ENCODE measurements at regions not wholly inside any gene's neighbourhood (a gene's known extent, or its start where the extent isn't known, plus 50 kb on each side); places are given as distances from the start of the nearest gene placed in this dataset.

GRCh38 chr10:57468894-57469432 lies 798.7 kb downstream of the IPMK start:
- Histone ChIP-seq H3K27me3 (ENCODE audit: control insufficient read depth, insufficient read depth, low read length) (no peaks in the 10 kb centered on the region), H3K36me3 (ENCODE audit: control insufficient read depth in 2 of 3, insufficient read depth in 3 of 3, low read length in 3 of 3) (no peaks in the 10 kb centered on the region), H3K4me1 (ENCODE audit: control insufficient read depth in 2 of 3, insufficient read depth in 2 of 3, low read depth in 1 of 3, low read length in 3 of 3) (no peaks in the 10 kb centered on the region), H3K27ac (ENCODE audit: low read depth in 2 of 2, low read length in 2 of 2) (no peak overlapping the region), H3K4me3 (ENCODE audit: low read length in 3 of 3) (no peak overlapping the region), H3K9me3 (ENCODE audit: control insufficient read depth in 2 of 3, insufficient read depth in 1 of 3, low read length in 3 of 3) (no peaks in the 10 kb centered on the region), H3K9ac (ENCODE audit: low read length in 3 of 3) (no peak overlapping the region)
- intact Hi-C loops (cut with DNase I): no loop called here
- DNase-seq (no peak), FAIRE-seq (no peak)
- TF ChIP-seq CTCF (IDR thresholded peaks at IDR 0.05; ENCODE audit: borderline replicate concordance, extremely low read depth, insufficient read depth): no peak

- no peak overlapping the region for H3K27ac ChIP-seq (ENCODE audit: low read depth in 2 of 2, low read length in 2 of 2)
- no peaks in the 10 kb centered on the region for H3K4me1 ChIP-seq (ENCODE audit: control insufficient read depth in 2 of 3, insufficient read depth in 2 of 3, low read depth in 1 of 3, low read length in 3 of 3)
- no peaks in the 10 kb centered on the region for H3K9me3 ChIP-seq (ENCODE audit: control insufficient read depth in 2 of 3, insufficient read depth in 1 of 3, low read length in 3 of 3)
- DNase-seq (no peak), FAIRE-seq (no peak)
- H3K9ac ChIP-seq (ENCODE audit: low read length in 3 of 3): no peak overlapping the region
- no peaks in the 10 kb centered on the region for H3K36me3 ChIP-seq (ENCODE audit: control insufficient read depth in 2 of 3, insufficient read depth in 3 of 3, low read length in 3 of 3)
- H3K4me3 ChIP-seq (ENCODE audit: low read length in 3 of 3): no peak overlapping the region
- no peaks in the 10 kb centered on the region for H3K27me3 ChIP-seq (ENCODE audit: control insufficient read depth, insufficient read depth, low read length)
- intact Hi-C loops (cut with DNase I): no loop called here
- no peak for TF ChIP-seq CTCF (IDR thresholded peaks at IDR 0.05; ENCODE audit: borderline replicate concordance, extremely low read depth, insufficient read depth)
These were observed 802.5 kb downstream of the IPMK start for GRCh38 chr10:57465155-57465554.

- FAIRE-seq: no peak
- Histone ChIP-seq H3K9me3 (ENCODE audit: control insufficient read depth in 2 of 3, insufficient read depth in 1 of 3, low read length in 3 of 3) (no peaks in the 10 kb centered on the region), H3K27me3 (ENCODE audit: control insufficient read depth, insufficient read depth, low read length) (no peaks in the 10 kb centered on the region), H3K27ac (ENCODE audit: low read depth in 2 of 2, low read length in 2 of 2) (no peak overlapping the region), H3K4me1 (ENCODE audit: control insufficient read depth in 2 of 3, insufficient read depth in 2 of 3, low read depth in 1 of 3, low read length in 3 of 3) (no peaks in the 10 kb centered on the region), H3K9ac (ENCODE audit: low read length in 3 of 3) (no peak overlapping the region), H3K4me3 (ENCODE audit: low read length in 3 of 3) (no peak overlapping the region), H3K36me3 (ENCODE audit: control insufficient read depth in 2 of 3, insufficient read depth in 3 of 3, low read length in 3 of 3) (no peaks in the 10 kb centered on the region)
- TF ChIP-seq CTCF (IDR thresholded peaks at IDR 0.05; ENCODE audit: borderline replicate concordance, extremely low read depth, insufficient read depth): no peak
- intact Hi-C loops (cut with DNase I): no loop called here
- DNase-seq: no peak
These were observed 807.2 kb downstream of the IPMK start for GRCh38 chr10:57460540-57460939.

- Histone ChIP-seq H3K36me3 (ENCODE audit: control insufficient read depth in 2 of 3, insufficient read depth in 3 of 3, low read length in 3 of 3) (no peaks in the 10 kb centered on the region), H3K4me3 (ENCODE audit: low read length in 3 of 3) (no peak overlapping the region), H3K9ac (ENCODE audit: low read length in 3 of 3) (no peak overlapping the region), H3K4me1 (ENCODE audit: control insufficient read depth in 2 of 3, insufficient read depth in 2 of 3, low read depth in 1 of 3, low read length in 3 of 3) (no peaks in the 10 kb centered on the region), H3K27me3 (ENCODE audit: control insufficient read depth, insufficient read depth, low read length) (no peaks in the 10 kb centered on the region), H3K9me3 (ENCODE audit: control insufficient read depth in 2 of 3, insufficient read depth in 1 of 3, low read length in 3 of 3) (no peaks in the 10 kb centered on the region), H3K27ac (ENCODE audit: low read depth in 2 of 2, low read length in 2 of 2) (no peak overlapping the region)
- DNase-seq (no peak), FAIRE-seq (no peak)
- TF ChIP-seq CTCF (IDR thresholded peaks at IDR 0.05; ENCODE audit: borderline replicate concordance, extremely low read depth, insufficient read depth): no peak
- intact Hi-C loops (cut with DNase I): no loop called here
These were observed 809.7 kb downstream of the IPMK start for GRCh38 chr10:57457972-57458512.

Measured in kidney (tissue), 13 donors.